ENCODE measurements at regions not wholly inside any gene's neighbourhood (a gene's known extent, or its start where the extent isn't known, plus 50 kb on each side); places are given as distances from the start of the nearest gene placed in this dataset.

GRCh38 chr22:27477171-27477570, 324.4 kb downstream of the MN1 start:
- DNase-seq (ENCODE audit: low spot score), result no peak

DNA sequence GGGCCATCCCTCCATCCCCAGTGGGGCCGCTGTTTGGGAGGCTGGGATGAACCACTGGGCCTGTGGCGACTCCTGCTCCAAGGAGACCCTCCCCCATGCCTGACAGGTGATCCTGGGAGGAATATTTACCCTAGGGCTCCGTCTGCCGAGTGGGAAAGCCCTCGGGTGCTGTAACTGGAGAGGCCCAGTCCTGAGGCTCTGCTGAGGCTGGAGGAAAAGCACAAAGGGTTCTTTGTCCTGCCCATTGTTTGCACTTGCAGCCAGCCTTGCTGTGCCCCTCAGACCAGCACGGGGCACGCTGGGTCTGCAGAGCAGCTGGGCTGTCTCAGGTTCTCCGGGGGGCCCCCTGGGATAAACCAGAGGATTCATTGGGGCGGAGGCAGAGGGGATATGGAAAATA, 321.1 kb downstream of the MN1 start:
- DNase-seq (ENCODE audit: low spot score), result peak; percentile 67

DNA sequence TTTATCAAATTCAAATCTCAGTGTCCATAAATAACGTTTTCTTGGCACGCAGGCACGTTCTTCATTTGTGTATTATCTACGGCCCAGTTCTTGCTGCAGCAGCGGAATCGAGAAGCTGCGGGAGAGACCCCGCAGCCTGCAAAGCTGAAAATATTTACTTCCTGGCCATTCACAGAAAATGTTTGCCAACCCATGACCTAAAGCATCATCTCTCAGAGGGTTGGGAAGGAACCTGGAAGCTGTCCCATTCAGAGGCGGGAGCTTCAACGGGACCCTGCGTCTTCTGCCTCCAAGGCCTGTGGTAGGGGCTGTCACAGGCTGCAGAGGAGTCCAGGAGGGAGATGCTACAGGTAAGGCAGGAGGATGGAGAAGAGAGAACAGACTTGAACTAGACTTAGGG, 319.2 kb downstream of the MN1 start:
- no peak for DNase-seq (ENCODE audit: low spot score)

- no peak for DNase-seq (ENCODE audit: low spot score)
Observed at GRCh38 chr22:27483095-27483785, 318.3 kb downstream of the MN1 start.

GRCh38 chr22:27485842-27486241, 315.7 kb downstream of the MN1 start:
- no peak for DNase-seq (ENCODE audit: low spot score)

- DNase-seq (ENCODE audit: low spot score), result no peak
Observed at GRCh38 chr22:27487600-27488452, 313.7 kb downstream of the MN1 start.

DNA sequence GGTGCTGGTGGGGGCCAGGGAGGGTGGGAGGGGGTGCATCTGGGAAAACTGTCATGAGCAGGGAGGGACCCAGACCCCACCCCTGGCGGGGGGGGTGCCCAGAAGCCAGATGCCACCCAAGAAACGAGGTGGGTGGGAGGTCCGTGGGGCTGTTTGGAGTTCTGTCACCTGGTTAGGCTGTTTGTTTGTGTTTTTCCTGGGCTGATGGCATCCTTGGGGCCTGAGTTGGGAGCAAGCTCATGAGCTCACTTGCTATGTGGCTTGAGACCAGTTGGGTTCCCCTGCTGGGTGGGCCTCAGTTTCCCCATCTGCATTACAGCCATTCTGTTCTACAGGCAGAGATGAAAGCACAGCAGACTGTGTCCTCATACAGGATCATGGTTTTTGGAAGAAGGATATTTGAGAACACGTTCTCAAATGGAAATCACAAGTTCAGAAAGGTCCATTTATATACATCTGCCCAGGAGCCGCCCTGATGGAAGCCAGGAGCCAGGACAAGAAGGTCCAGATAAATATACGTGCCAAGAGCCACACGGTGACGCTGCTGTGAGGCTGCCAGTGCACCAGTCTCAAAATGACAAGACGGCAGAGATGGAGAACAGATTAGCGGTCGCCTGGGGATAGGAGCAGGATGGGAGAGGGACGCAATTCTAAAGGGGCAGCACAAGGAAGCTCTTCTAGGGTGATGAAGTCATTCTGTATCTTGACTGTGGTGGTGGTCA, 312.9 kb downstream of the MN1 start:
- no peak for DNase-seq (ENCODE audit: low spot score)

DNA sequence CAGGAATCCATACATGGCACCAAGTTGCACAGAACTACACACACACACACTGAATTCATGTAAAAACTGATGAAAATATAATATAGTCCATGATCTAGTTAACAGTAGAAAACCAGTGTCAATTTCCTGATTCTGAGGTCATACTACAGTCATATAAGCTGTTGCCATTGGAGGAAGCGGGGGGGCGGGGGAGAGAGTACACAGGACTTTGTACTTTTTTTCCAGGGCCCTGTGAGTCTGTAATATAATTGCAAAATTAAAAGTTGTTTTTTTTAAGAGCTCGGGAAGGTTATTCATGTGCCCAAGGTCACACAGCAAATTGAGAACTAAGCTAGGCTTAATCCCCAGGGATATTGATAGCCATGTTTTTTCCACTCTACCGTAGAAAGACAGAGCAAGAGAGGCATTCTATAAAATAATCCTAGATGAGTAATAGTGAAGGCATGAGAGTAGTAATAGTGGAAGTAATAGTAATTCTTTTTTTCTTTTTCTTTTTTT, 312.3 kb downstream of the MN1 start:
- no peak for DNase-seq (ENCODE audit: low spot score)

DNA sequence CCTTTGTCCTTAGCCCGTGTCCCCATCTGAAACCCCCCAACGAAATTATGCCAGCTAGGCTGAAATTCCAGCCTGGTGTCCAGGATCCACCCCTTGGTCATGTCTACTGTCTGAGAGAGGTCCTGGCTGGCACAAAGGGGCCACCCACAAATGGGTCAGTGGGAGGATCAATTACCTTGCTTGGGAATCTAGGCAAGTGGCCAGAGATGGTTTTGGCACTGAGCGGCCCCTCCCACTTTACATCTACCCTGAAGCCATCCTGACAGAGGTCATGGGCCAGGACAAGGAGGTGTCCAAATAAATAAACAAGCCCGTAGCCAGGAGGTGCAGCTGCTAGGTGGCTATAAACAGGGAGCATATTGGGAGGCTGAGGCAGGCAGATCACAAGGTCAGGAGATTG, 311.5 kb downstream of the MN1 start:
- DNase-seq (ENCODE audit: low spot score), result no peak

DNA sequence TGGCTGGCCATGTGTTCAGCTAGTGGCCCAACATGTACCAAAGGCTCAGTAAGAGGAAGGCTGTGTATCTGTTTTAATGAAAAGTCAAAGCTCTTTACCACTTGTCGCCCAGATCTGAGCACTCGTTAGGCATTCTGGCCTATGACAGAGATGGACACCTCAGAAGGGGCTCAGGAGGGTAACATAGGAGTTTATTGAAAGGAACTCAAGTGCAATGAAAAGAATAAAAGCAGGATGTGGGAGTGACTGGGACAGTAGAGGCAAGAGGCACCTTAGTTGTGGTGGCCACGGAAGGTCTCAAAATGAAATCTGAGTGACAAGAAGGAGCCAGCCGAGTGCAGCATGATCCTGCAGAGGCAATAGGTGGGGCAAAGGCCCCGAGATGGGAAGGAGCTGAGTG, 309.7 kb downstream of the MN1 start:
- DNase-seq (ENCODE audit: low spot score), result no peak

- DNase-seq (ENCODE audit: low spot score), result no peak
Observed at GRCh38 chr22:27492566-27493201, 308.9 kb downstream of the MN1 start.

DNA sequence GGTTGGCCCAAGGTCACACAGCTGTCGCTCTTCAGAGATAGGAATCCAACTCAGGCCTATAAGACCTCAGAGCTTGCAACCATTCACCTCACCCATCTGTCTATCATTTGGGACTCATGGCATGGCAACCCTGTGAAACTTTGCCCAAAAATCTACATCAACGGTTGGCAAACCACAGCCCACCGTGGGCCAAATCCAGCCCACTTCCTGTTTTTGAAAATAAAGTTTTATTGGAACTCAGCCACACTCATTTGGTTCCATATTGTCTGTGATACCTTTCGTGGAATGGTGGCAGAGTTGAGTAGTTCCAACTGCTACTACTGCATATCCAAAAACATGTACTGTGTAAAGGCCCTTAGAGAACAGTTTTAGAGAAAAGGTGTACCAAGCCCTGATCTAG, 307.8 kb downstream of the MN1 start:
- DNase-seq (ENCODE audit: low spot score), result no peak

DNA sequence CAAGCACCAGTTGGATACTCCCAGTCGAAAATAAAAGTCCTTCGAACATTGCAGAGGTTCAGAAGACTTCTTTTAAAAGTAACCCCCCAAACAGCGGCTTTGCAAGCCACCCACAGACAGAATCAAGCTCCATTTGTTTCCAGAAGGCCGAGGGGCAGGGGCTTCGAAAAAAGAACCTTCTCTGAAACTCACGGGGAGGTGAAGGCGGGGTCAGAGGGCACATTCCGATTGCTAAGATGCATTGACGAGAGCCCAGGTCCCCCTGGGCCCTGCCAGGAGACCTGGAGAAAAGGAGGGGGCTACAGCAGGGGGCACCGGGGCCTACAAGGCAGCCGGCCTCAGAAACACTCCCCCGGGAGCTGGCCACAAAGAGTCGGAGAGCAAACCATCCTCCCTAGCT, 306.8 kb downstream of the MN1 start:
- DNase-seq (ENCODE audit: low spot score), result peak; percentile 65

GRCh38 chr22:27495325-27495724, 306.2 kb downstream of the MN1 start:
- DNase-seq (ENCODE audit: low spot score), result no peak

GRCh38 chr22:27499121-27499520, 302.4 kb downstream of the MN1 start:
- DNase-seq (ENCODE audit: low spot score), result no peak

- DNase-seq (ENCODE audit: low spot score), result peak; percentile 43
Observed at GRCh38 chr22:27501191-27501936, 300.2 kb downstream of the MN1 start.

- DNase-seq (ENCODE audit: low spot score), result peak; percentile 29
Observed at GRCh38 chr22:27502327-27502726, 299.2 kb downstream of the MN1 start.

DNA sequence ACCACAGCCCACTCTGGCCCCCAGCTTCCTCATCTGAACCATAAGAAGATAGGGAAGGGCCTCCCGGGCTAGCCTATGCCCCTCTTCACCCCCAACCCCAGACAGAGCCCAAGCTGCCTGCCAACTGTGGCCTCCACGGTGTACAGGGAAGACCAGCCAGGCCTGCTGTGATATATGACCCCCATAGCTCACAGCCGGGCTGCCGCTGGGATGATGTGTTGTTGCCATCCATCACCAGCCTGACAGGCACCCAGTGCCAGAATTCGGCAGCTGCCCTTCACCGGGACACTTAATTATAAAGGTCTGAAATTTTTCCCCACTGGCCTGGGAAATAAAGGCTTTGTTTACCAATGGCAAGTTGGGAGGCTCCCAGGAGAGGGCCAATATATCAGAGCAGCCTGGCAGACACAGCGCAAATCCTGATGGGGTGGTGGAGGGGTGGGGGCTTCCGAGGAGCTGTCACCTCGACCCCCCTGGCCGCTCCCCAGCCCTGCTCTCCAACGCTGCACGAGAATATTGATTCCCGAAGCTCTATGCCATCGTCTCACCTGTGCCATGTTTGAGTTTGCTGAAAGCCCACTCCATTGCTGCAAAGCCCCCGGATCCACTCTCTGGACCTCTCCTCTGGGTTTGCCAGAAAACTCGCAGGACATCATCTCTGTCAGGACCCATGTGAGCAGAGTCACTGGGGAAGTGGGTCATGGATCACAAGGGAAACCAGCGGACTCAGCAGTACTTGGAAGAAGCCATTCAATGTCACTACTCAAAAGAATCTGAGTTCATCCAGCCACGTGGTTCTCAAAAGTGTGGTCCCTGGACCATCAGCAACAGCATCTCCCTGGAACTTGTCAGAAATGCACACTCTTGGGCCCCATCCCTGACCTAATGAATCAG, 296.9 kb downstream of the MN1 start:
- DNase-seq (ENCODE audit: low spot score), result no peak

DNA sequence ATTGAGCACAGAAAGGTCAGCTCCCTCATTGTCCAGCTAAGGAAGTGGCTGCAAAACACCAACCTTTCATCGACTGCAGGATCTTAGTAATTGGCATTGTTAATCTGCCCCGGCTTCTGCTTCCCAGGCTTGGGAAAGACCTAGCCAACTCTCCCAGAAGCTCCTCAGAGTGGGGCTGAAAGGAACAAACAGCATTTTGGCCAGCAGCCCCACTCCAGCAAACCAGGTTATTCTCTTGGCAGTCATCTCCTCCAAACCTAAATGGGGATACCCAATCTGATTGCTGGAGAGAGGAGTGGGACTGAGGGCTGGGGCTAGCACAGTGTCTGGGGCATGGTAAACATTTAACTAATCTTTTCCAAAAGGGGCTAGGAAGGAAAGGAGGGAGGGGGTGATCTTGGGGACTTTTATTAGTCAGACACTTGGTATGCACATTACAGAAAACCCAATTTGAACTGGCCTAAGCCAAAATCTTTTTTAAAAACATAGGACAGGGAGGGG, 294.4 kb downstream of the MN1 start:
- DNase-seq (ENCODE audit: low spot score), result no peak

DNA sequence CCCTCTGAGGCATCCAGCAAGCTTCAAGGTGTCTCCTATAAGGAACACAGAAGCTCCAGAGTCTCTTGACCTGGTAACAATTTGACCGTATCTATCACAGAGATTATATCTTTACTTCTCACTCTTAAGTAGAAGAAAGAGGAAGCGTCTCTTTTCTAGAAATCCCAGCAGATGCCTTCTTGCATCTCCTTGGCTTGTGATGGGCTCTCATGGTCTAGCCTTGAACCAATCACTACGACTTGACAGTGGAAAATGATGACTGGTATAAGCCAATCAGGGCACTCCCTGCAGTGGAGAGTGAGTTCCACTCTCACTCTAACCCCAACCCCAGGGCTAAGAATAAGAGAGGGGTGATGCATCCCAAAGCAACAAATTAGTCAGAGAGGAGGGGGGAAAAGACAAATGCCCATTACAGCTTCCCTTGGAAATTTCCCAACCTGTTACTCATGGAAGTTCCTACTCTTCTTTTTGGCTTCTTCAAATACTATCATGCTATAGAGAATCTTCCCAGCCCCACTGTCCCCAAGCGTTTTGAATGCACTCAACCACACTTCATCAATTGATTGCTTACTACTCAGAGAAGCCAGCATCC, 293.5 kb downstream of the MN1 start:
- DNase-seq (ENCODE audit: low spot score), result no peak

All from iPS-NIHi11 (cell line).